Neural progenitor cell (in vitro differentiated cells): ENCODE measurements at regions not wholly inside any gene's neighbourhood (a gene's known extent, or its start where the extent isn't known, plus 50 kb on each side); places are given as distances from the start of the nearest gene placed in this dataset.
A peak's percentile ranks its signal among the peaks of the same experiment; 100 is the strongest.

Experiments used
- DNase-seq: peaks from one replicate; pipeline ENCODE4 v3.0.0-alpha.2; 2016; ENCODE audit warnings: low spot score
- H2AFZ ChIP-seq: fragments of 200-600 bp; sonication (generic); replicated peaks from 2 replicates; pipeline ENCODE4 v1.6.1; 2016; ENCODE audit warnings: antibody characterized with exemption
- H3F3A ChIP-seq: fragments of 200-600 bp; sonication (generic); 2 replicates; pipeline ENCODE4 v1.6.1; 2016; ENCODE audit warnings: antibody characterized with exemption, low read depth
- H3K27ac ChIP-seq: fragments of 200-600 bp; sonication (generic); 2 replicates; pipeline ENCODE4 v1.5.1; 2016; ENCODE audit warnings: mild to moderate bottlenecking
- H3K27me3 ChIP-seq: fragments of 200-600 bp; sonication (generic); 2 replicates; pipeline ENCODE4 v1.6.1; 2016; ENCODE audit warnings: mild to moderate bottlenecking, moderate library complexity
- H3K36me3 ChIP-seq: fragments of 200-600 bp; sonication (generic); 2 replicates; pipeline ENCODE4 v1.5.1; 2016
- H3K4me1 ChIP-seq: fragments of 200-600 bp; sonication (generic); 2 replicates; pipeline ENCODE4 v1.6.1; 2016; ENCODE audit warnings: mixed run types
- H3K4me2 ChIP-seq: fragments of 200-600 bp; sonication (generic); 2 replicates; pipeline ENCODE4 v1.6.1; 2016
- H3K4me3 ChIP-seq: fragments of 200-600 bp; sonication (generic); 2 replicates; pipeline ENCODE4 v1.5.1; 2016
- H3K79me2 ChIP-seq: fragments of 200-600 bp; sonication (generic); 2 replicates; pipeline ENCODE4 v1.6.1; 2016; ENCODE audit warnings: low read depth
- H3K9ac ChIP-seq: fragments of 200-600 bp; sonication (generic); 2 replicates; pipeline ENCODE4 v1.6.1; 2016
- H3K9me3 ChIP-seq: fragments of 200-600 bp; sonication (generic); 2 replicates; pipeline ENCODE4 v1.5.1; 2016; ENCODE audit warnings: low read depth
- H4K20me1 ChIP-seq: fragments of 200-600 bp; sonication (generic); 2 replicates; pipeline ENCODE4 v1.6.1; 2016; ENCODE audit warnings: low read depth
- H3K27ac Mint-ChIP-seq: 3 replicates; pipeline ENCODE4 v1.8.0; 2021; ENCODE audit warnings: mixed read lengths
- H3K27me3 Mint-ChIP-seq: 2 replicates; pipeline ENCODE4 v1.8.0; 2022; ENCODE audit warnings: low read depth, mild to moderate bottlenecking, inconsistent platforms, moderate library complexity, mixed read lengths; ENCODE audit not compliant: insufficient read depth
- H3K36me3 Mint-ChIP-seq: 3 replicates; pipeline ENCODE4 v1.8.0; 2021; ENCODE audit warnings: mixed read lengths
- H3K4me1 Mint-ChIP-seq: 3 replicates; pipeline ENCODE4 v1.8.0; 2021; ENCODE audit warnings: mixed read lengths
- H3K4me3 Mint-ChIP-seq: 3 replicates; pipeline ENCODE4 v1.8.0; 2021; ENCODE audit warnings: mild to moderate bottlenecking, moderate library complexity, mixed read lengths
- H3K9me3 Mint-ChIP-seq: 3 replicates; pipeline ENCODE4 v1.8.0; 2020; ENCODE audit warnings: mixed read lengths
- CTCF ChIP-seq: fragments of 200-600 bp; sonication (generic); IDR thresholded peaks from 2 replicates; pipeline ENCODE4 v1.5.1; 2017; ENCODE audit warnings: antibody characterized with exemption, mild to moderate bottlenecking
- EZH2 ChIP-seq: fragments of 200-600 bp; sonication (generic); IDR thresholded peaks from 2 replicates; pipeline ENCODE4 v1.6.1; 2017; ENCODE audit warnings: antibody characterized with exemption, mild to moderate bottlenecking, moderate library complexity
- EZH2phosphoT487 ChIP-seq: fragments of 200-600 bp; sonication (generic); IDR thresholded peaks from 2 replicates; pipeline ENCODE4 v1.6.1; 2017; ENCODE audit warnings: antibody characterized with exemption

DNA sequence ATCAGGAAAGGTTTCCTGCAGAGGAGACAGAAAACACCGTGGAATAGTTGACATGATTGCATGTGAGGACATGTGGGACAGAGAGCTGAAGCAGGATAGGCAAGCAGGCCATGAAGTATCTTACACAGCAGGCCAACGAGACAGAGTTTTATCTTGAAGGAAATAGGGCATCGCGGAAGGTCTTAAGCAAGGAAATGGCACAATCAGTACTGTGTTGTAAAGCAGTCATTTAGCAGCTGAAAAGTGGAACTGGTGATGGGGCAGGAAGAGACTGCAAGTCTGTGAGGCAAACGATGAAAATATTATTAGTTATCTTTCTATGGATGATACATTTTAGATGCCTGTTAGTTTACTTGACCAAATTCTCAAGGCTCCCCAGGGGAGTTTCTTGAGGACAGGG, 535.1 kb downstream of the SOX2 start:
- Mint-ChIP-seq H3K4me1 (peaks cover 13% of the 10 kb centered on the region), H3K27me3 (peaks cover 12% of the 10 kb centered on the region), H3K27ac (peak overlapping the region; percentile 26), H3K4me3 (no peak overlapping the region), H3K36me3 (peaks cover 6% of the 10 kb centered on the region), H3K9me3 (peaks cover 12% of the 10 kb centered on the region)
- Histone ChIP-seq H4K20me1 (no peaks in the 10 kb centered on the region), H3K27ac (no peak overlapping the region), H3K4me1 (peaks cover 19% of the 10 kb centered on the region), H3K4me3 (no peak overlapping the region), H3K9ac (no peak overlapping the region), H3F3A (peaks cover 7% of the 10 kb centered on the region), H3K79me2 (no peaks in the 10 kb centered on the region), H3K36me3 (no peaks in the 10 kb centered on the region), H2AFZ (no peak overlapping the region), H3K27me3 (no peaks in the 10 kb centered on the region), H3K4me2 (no peak overlapping the region), H3K9me3 (no peaks in the 10 kb centered on the region)
- TF ChIP-seq CTCF = no peak
- no peak for TF ChIP-seq EZH2
- TF ChIP-seq EZH2phosphoT487 = no peak
- DNase-seq = no peak

- no peak overlapping the region for H3K4me3 Mint-ChIP-seq
These were observed 536.7 kb downstream of the SOX2 start for GRCh38 chr3:182248349-182248880.

DNA sequence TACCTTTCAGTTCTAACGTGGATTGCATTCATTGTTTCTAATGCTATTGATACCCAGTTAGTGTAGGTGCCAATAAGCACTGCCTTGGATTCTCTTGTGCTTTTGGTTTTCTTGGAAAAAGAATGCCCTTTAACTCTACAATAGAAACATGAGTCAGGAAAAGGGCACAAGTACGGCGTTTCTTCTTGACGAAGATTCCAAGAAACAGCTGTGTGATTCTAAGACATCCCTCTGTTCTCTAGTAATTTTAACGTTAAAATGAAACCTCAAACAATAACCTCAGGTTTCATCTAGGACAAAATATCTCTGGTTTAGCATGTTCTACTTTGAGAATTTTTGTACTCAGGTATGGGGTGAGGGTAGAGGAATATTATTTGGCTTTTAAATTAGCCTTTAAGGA, 540.5 kb upstream of the ATP11B start:
- no peaks in the 10 kb centered on the region for H3K27me3 ChIP-seq
- H2AFZ ChIP-seq = no peak overlapping the region
- Mint-ChIP-seq H3K36me3 (no peaks in the 10 kb centered on the region), H3K4me3 (no peak overlapping the region), H3K27ac (no peak overlapping the region), H3K27me3 (peaks cover 3% of the 10 kb centered on the region), H3K4me1 (peaks cover 33% of the 10 kb centered on the region), H3K9me3 (peaks cover under 1% of the 10 kb centered on the region)
- peaks cover 27% of the 10 kb centered on the region for H3K4me1 ChIP-seq
- no peaks in the 10 kb centered on the region for H3K9me3 ChIP-seq
- no peaks in the 10 kb centered on the region for H3K36me3 ChIP-seq
- no peak overlapping the region for H3K27ac ChIP-seq
- TF ChIP-seq EZH2phosphoT487 = no peak
- TF ChIP-seq EZH2 = no peak
- TF ChIP-seq CTCF = no peak
- no peaks in the 10 kb centered on the region for H4K20me1 ChIP-seq
- no peaks in the 10 kb centered on the region for H3K79me2 ChIP-seq
- no peak for DNase-seq
- H3K4me3 ChIP-seq = no peak overlapping the region
- no peak overlapping the region for H3K9ac ChIP-seq
- peaks cover 16% of the 10 kb centered on the region for H3F3A ChIP-seq
- H3K4me2 ChIP-seq = no peak overlapping the region

More at GRCh38 chr3:182248349-182248880, 536.7 kb downstream of the SOX2 start:
- no peak for TF ChIP-seq EZH2phosphoT487
- TF ChIP-seq CTCF = no peak
- no peak for TF ChIP-seq EZH2
- H3K9ac ChIP-seq = no peak overlapping the region
- no peak overlapping the region for H2AFZ ChIP-seq
- peaks cover 16% of the 10 kb centered on the region for H3F3A ChIP-seq
- peaks cover 17% of the 10 kb centered on the region for H3K4me1 Mint-ChIP-seq
- H3K27ac ChIP-seq = no peak overlapping the region
- H3K79me2 ChIP-seq = no peaks in the 10 kb centered on the region
- no peak overlapping the region for H3K4me3 ChIP-seq
- H3K27ac Mint-ChIP-seq = peak overlapping the region; percentile 83
- no peak overlapping the region for H3K4me2 ChIP-seq
- no peaks in the 10 kb centered on the region for H3K36me3 ChIP-seq
- no peaks in the 10 kb centered on the region for H4K20me1 ChIP-seq
- no peak for DNase-seq
- H3K9me3 ChIP-seq = no peaks in the 10 kb centered on the region
- peaks cover 6% of the 10 kb centered on the region for H3K36me3 Mint-ChIP-seq
- peaks cover 23% of the 10 kb centered on the region for H3K4me1 ChIP-seq
- H3K27me3 Mint-ChIP-seq = peaks cover 12% of the 10 kb centered on the region
- H3K27me3 ChIP-seq = no peaks in the 10 kb centered on the region
- peaks cover 12% of the 10 kb centered on the region for H3K9me3 Mint-ChIP-seq
